Heart right ventricle (tissue), 16 donors: ENCODE measurements at regions not wholly inside any gene's neighbourhood (a gene's known extent, or its start where the extent isn't known, plus 50 kb on each side); places are given as distances from the start of the nearest gene placed in this dataset.

ENCODE experiments used
- ATAC-seq, 8 donors: fragments of 200-7000 bp; cut with Tn5 transposase; one replicate each; pipeline ENCODE4 v1.9.1; 2020; ENCODE audit warnings: mild to moderate bottlenecking in 8 of 8, moderate library complexity in 8 of 8, moderate number of reproducible peaks in 1 of 8
- DNase-seq, 2 donors: peaks; one replicate each; pipeline ENCODE4 v3.0.0-alpha.2; 2020
- H3K27ac ChIP-seq, 10 donors: fragments of 200-600 bp; sonication (generic) in 2 of 10; one replicate each; pipeline versions ENCODE4 v1.5.0 to v1.8.0; 2020 to 2022; ENCODE audit warnings: mild to moderate bottlenecking in 3 of 10
- H3K27me3 ChIP-seq, 7 donors: fragments of 200-600 bp; one replicate each; pipeline ENCODE4 v1.8.0; 2021 to 2022; ENCODE audit warnings: mild to moderate bottlenecking in 2 of 7
- H3K36me3 ChIP-seq, 9 donors: fragments of 200-600 bp; sonication (generic) in 1 of 9; one replicate each; pipeline versions ENCODE4 v1.5.0 to v1.8.0; 2020 to 2022; ENCODE audit warnings: mild to moderate bottlenecking in 2 of 9
- H3K4me1 ChIP-seq, 9 donors: fragments of 200-600 bp; sonication (generic) in 1 of 9; one replicate each; pipeline versions ENCODE4 v1.5.0 to v1.8.0; 2020 to 2022; ENCODE audit warnings: mild to moderate bottlenecking in 4 of 9
- H3K4me3 ChIP-seq, 10 donors: fragments of 200-600 bp; sonication (generic) in 2 of 10; one replicate each; pipeline versions ENCODE4 v1.5.0 to v1.8.0; 2020 to 2022; ENCODE audit warnings: mild to moderate bottlenecking in 7 of 10, moderate library complexity in 2 of 10
- H3K9me3 ChIP-seq, 11 donors: fragments of 200-600 bp in 10 of 11; sonication (generic) in 2 of 11; one replicate each; pipeline versions ENCODE4 v1.5.0 to v1.8.0; 2013 to 2022; ENCODE audit warnings: mild to moderate bottlenecking in 2 of 11, control low read depth in 1 of 11, moderate library complexity in 1 of 11
- CTCF ChIP-seq, 9 donors: fragments of 200-600 bp; sonication (generic) in 2 of 9; IDR thresholded peaks; one replicate each; pipeline versions ENCODE4 v1.5.0 to v1.8.0; 2021 to 2022; ENCODE audit warnings: antibody characterized with exemption in 9 of 9, mild to moderate bottlenecking in 5 of 9, moderate library complexity in 1 of 9
- WGBS, 2 donors: extraction: QIAGEN DNeasy Blood & Tissue Kit; methylation state at CpG; one replicate each; pipeline ENCODE4 v1.1.7; 2013; ENCODE audit warnings: inconsistent platforms in 1 of 2; 5-methylcytosine and 5-hydroxymethylcytosine counted together
- intact Hi-C, 10 donors: fragments of 100-400 bp; cut with DNase I; formaldehyde crosslinking; loops; one replicate each; pipeline versions ENCODE4 v1.11.1 to v1.14.2; 2022
- donor health status: Arrhythmogenic right ventricular cardiomyopathy.
- donor health status: ischemic (EF 13 %, LVEDD 7.1; RV severe dilation, severe dysfunction).
- donor health status: healthy with polysubstance abuse.
- donor health status: DM: no; HTN: yes; CAD: no.
- donor health status: DM: no; HTN: no; CAD: no.
- donor health status: ischemic (EF 25% LVEDD 6.9; RV normal size, moderate dysfunction).
- donor health status: ischemic (EF 25% LVEDD 5.7; RV mildly dilated, moderate dysfunction).
- donor health status: healthy.
- donor health status: DM: yes; HTN: yes; CAD: no.
- donor health status: Ischemic cardiomyopathy.
- donor health status: ischemic (EF 35%, LVEDD 5.7; RV mildly dilated, moderate dysfunction).
- donor health status: nonischemic (EF 11% LVEDD 7.7; RV severe dilation, severe dysfunction).
- donor health status: DM: yes; HTN: yes; CAD: no.
- donor health status: PGD.
- donor health status: ischemic (EF 29% LVEDD 5.4; RV normal size, mild dysfunction).
- donor health status: nonischemic (EF 23%, LVEDD 6.1; RV moderate dilation, normal function).

DNA sequence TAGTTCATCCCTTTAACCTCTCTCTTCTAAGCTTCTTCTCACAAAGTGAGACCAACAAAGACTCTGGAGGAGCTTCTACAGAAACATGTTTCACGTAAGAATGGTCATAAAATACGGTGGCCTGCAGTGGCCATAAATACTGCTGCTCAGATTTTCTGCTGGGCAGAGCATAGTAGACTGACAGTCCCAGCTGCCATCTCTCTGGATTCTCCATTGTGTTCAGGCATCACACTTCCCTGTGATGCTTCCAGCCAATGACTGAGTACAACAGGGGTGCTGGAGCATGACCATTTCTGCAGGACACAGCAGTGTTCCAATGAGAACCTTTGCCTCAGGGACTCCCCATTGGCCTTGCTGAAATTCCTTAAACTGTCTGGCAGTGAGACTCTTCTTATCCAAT lies 392.6 kb downstream of the MMUT start:
- H3K4me3 ChIP-seq, result no peak overlapping the region
- DNase-seq, result no peak
- peaks cover 0 to 19% (median 3%) of the 10 kb centered on the region in 11 donors for H3K9me3 ChIP-seq
- 89 to 92% methylated on average over 2 of the region's 2 CpGs for WGBS, 2 donors
- intact Hi-C loops, result no loop called here
- TF ChIP-seq CTCF (IDR thresholded peaks at IDR 0.05), result no peak
- H3K4me1 ChIP-seq, result no peaks in the 10 kb centered on the region
- H3K27me3 ChIP-seq, result no peaks in the 10 kb centered on the region
- no peak for ATAC-seq
- H3K36me3 ChIP-seq, result no peaks in the 10 kb centered on the region
- H3K27ac ChIP-seq, result no peak overlapping the region

GRCh38 chr6:49054311-49054710 lies 408.7 kb downstream of the MMUT start:
- DNase-seq, result no peak
- Histone ChIP-seq H3K36me3 (no peaks in the 10 kb centered on the region), H3K4me1 (no peaks in the 10 kb centered on the region), H3K27me3 (no peaks in the 10 kb centered on the region), H3K27ac (no peak overlapping the region), H3K9me3 (peaks cover 0 to 17% (median 0%) of the 10 kb centered on the region in 11 donors), H3K4me3 (no peak overlapping the region)
- TF ChIP-seq CTCF (IDR thresholded peaks at IDR 0.05), result no peak
- ATAC-seq, result no peak
- intact Hi-C loops, result no loop called here
- 82 to 89% methylated on average over 4 of the region's 4 CpGs for WGBS, 2 donors

GRCh38 chr6:49052901-49053300 lies 410.2 kb downstream of the MMUT start:
- Histone ChIP-seq H3K36me3 (no peaks in the 10 kb centered on the region), H3K4me1 (no peaks in the 10 kb centered on the region), H3K27ac (no peak overlapping the region), H3K4me3 (no peak overlapping the region), H3K27me3 (no peaks in the 10 kb centered on the region), H3K9me3 (peaks cover 0 to 13% (median 0%) of the 10 kb centered on the region in 11 donors)
- no peak for TF ChIP-seq CTCF (IDR thresholded peaks at IDR 0.05)
- WGBS, 2 donors, result 91 to 94% methylated on average over 2 of the region's 2 CpGs
- no peak for ATAC-seq
- DNase-seq, result no peak
- intact Hi-C loops, result no loop called here

DNA sequence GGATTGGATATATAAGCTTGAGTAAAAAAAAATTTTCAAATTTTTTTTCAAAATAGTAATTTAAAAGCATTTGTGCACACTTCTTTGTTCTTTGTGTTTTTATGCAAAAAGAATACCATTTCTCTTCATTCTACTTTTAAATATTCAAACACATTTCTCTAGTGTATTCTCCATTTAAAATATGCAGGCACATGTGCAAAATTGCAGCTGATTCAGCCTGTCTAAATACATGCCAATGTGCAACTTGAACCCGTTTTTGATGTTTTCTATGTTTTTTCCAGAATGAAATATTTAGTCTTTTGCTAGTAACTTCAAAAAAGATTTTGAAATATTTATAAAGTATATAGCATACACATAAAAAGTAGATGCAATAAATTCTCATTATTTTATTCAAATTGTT lies 411.8 kb downstream of the MMUT start:
- H3K4me3 ChIP-seq, result no peak overlapping the region
- no peak for TF ChIP-seq CTCF (IDR thresholded peaks at IDR 0.05)
- WGBS, 2 donors, result 60 to 65% methylated on average over 1 of the region's 1 CpG
- H3K27ac ChIP-seq, result no peak overlapping the region
- H3K9me3 ChIP-seq, result peaks cover 0 to 8% (median 0%) of the 10 kb centered on the region in 11 donors
- intact Hi-C loops, result no loop called here
- DNase-seq (no peak), ATAC-seq (no peak)
- H3K4me1 ChIP-seq, result no peaks in the 10 kb centered on the region
- H3K36me3 ChIP-seq, result no peaks in the 10 kb centered on the region
- no peaks in the 10 kb centered on the region for H3K27me3 ChIP-seq

DNA sequence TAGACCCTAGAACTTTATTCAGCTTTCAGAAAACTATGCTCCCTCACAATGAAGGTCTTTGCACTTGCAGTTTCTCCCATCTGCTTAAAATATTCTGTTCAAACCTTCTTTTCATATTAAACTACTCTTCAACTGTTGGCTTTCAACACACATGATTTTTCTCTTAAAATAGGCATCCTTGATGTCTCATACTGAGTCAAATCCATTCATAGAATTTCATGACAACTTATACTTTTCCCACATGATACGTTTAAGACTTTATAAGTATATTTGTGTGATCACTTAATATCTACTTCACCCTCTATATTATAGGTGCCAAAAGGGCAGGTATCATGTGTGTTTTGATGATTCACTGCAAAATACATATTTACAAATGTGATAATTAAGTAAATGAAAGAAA lies 412.5 kb downstream of the MMUT start:
- 74 to 83% methylated on average over 1 of the region's 1 CpG for WGBS, 2 donors
- intact Hi-C loops, result no loop called here
- H3K9me3 ChIP-seq, result peaks cover 0 to 8% (median 0%) of the 10 kb centered on the region in 11 donors
- DNase-seq (no peak), ATAC-seq (no peak)
- no peaks in the 10 kb centered on the region for H3K4me1 ChIP-seq
- no peaks in the 10 kb centered on the region for H3K36me3 ChIP-seq
- no peaks in the 10 kb centered on the region for H3K27me3 ChIP-seq
- TF ChIP-seq CTCF (IDR thresholded peaks at IDR 0.05), result no peak
- H3K4me3 ChIP-seq, result no peak overlapping the region
- no peak overlapping the region for H3K27ac ChIP-seq
